Loucy (cell line): ENCODE measurements at regions not wholly inside any gene's neighbourhood (a gene's known extent, or its start where the extent isn't known, plus 50 kb on each side); places are given as distances from the start of the nearest gene placed in this dataset.
"Not testable (repeated sequence)": the region's sequence is repeated elsewhere in the genome, so short reads cannot be mapped to it uniquely, and the experiment has no call there.

Source experiments
- H2AFZ ChIP-seq: fragments of 200-600 bp; sonication (generic); 2 replicates; pipeline ENCODE4 v1.6.0; 2016; ENCODE audit warnings: antibody characterized with exemption, mild to moderate bottlenecking, low read length, moderate library complexity
- H3F3A ChIP-seq: fragments of 200-600 bp; 2 replicates; pipeline ENCODE4 v1.6.0; 2016; ENCODE audit warnings: antibody characterized with exemption, low read depth, mild to moderate bottlenecking
- H3K27me3 ChIP-seq: fragments of 200-600 bp; sonication (generic); 2 replicates; pipeline ENCODE4 v1.6.1; 2014; ENCODE audit warnings: low read length, mild to moderate bottlenecking; ENCODE audit not compliant: insufficient read depth, poor library complexity, severe bottlenecking
- H3K36me3 ChIP-seq: fragments of 200-600 bp; sonication (generic); 2 replicates; pipeline ENCODE4 v1.6.1; 2016; ENCODE audit warnings: low read length; ENCODE audit not compliant: insufficient read depth
- H3K4me1 ChIP-seq: fragments of 200-600 bp; sonication (generic); 2 replicates; pipeline ENCODE4 v1.5.1; 2014; ENCODE audit warnings: low read length, mild to moderate bottlenecking; ENCODE audit not compliant: insufficient read depth, poor library complexity, severe bottlenecking
- H3K4me2 ChIP-seq: fragments of 200-600 bp; sonication (generic); 2 replicates; pipeline ENCODE4 v1.6.0; 2014; ENCODE audit warnings: antibody characterized with exemption, low read length, low read depth, mild to moderate bottlenecking; ENCODE audit not compliant: poor library complexity, severe bottlenecking
- H3K4me3 ChIP-seq: fragments of 200-600 bp; sonication (generic); 2 replicates; pipeline ENCODE4 v1.5.1; 2014; ENCODE audit warnings: low read length, mild to moderate bottlenecking, mixed read lengths; ENCODE audit not compliant: poor library complexity, severe bottlenecking
- H3K79me2 ChIP-seq: fragments of 200-600 bp; sonication (generic); 2 replicates; pipeline ENCODE4 v1.6.1; 2014; ENCODE audit warnings: low read length; ENCODE audit not compliant: insufficient read depth
- H3K9ac ChIP-seq: fragments of 200-600 bp; sonication (generic); 2 replicates; pipeline ENCODE4 v1.6.0; 2014; ENCODE audit warnings: mild to moderate bottlenecking, low read depth, low read length, moderate library complexity; ENCODE audit not compliant: poor library complexity, severe bottlenecking
- H3K9me2 ChIP-seq: fragments of 200-600 bp; sonication (generic); replicated peaks from 2 replicates; pipeline ENCODE4 v1.6.1; 2016; ENCODE audit warnings: low read depth, low read length, mixed read lengths
- H3K9me3 ChIP-seq: fragments of 200-600 bp; sonication (generic); 2 replicates; pipeline ENCODE4 v1.6.1; 2014; ENCODE audit warnings: mild to moderate bottlenecking, antibody characterized with exemption, low read length, low read depth; ENCODE audit not compliant: insufficient read depth
- H4K20me1 ChIP-seq: fragments of 200-600 bp; sonication (generic); 2 replicates; pipeline ENCODE4 v1.6.0; 2014; ENCODE audit warnings: antibody characterized with exemption, low read length, mild to moderate bottlenecking; ENCODE audit not compliant: insufficient read depth, poor library complexity, severe bottlenecking
- CTCF ChIP-seq: fragments of 200-600 bp; sonication (generic); conservative IDR thresholded peaks from 2 replicates; pipeline ENCODE4 v1.5.1; 2014; ENCODE audit warnings: mild to moderate bottlenecking, antibody characterized with exemption, low read length
- EZH2phosphoT487 ChIP-seq: fragments of 200-600 bp; IDR thresholded peaks from 2 replicates; pipeline ENCODE4 v1.6.1; 2018; ENCODE audit warnings: antibody characterized with exemption, mild to moderate bottlenecking, moderate library complexity, borderline replicate concordance

DNA sequence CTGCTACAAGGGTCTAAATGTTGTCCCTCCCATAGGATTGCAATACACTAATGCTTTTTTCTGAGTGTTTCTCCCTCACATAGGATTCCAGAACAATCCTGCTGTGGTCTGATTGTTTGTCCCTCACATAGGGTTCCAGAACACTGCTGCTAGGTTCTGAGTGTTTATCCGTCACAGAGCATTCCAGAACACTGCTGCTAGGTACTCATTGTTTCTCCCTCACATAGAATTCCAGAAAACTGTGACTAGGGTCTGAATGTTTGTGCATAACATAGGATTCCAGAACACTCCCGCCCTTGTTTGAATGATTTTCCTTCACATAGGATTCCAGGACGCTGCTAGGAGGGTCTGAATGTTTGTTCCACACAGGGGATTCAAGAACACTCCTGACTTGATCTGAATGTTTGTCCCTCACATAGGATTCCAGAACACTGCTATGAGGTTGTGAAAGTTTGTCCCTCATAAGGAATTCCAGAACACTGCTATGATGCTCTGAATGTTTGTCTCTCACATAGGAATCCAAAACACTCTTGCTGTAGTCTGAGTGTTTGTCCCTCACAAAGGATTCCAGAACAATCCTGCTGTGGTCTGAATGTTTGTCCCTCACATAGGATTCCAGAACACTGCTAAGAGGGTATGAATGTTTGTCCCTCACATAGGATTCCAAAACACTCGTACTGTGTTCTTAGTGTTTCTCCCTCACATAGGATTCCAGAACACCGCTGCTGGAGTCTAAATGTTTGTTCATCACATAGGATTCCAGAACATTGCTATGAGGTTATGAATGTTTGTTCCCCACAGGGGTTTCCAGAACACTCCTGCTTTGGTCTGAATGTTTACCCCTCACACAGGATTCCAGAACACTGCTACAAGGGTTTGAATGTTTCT lies 213.5 kb downstream of the FOXD4L6 start:
- Histone ChIP-seq H3K36me3 (no peaks in the 10 kb centered on the region), H2AFZ (no peak overlapping the region), H3K4me1 (no peaks in the 10 kb centered on the region), H3K27me3 (no peaks in the 10 kb centered on the region), H3K79me2 (no peaks in the 10 kb centered on the region), H4K20me1 (no peaks in the 10 kb centered on the region), H3K4me3 (no peak overlapping the region), H3K9ac (no peak overlapping the region), H3K9me3 (peaks cover 23% of the 10 kb centered on the region; the same call in 1 of the 2 replicates), H3F3A (no peaks in the 10 kb centered on the region), H3K9me2 (no peaks in the 10 kb centered on the region), H3K4me2 (no peak overlapping the region)
- no peak for TF ChIP-seq CTCF

GRCh38 chr9:40913928-40914673 lies 214.4 kb downstream of the FOXD4L6 start:
- no peaks in the 10 kb centered on the region for H3K36me3 ChIP-seq
- H3F3A ChIP-seq, result no peaks in the 10 kb centered on the region
- no peaks in the 10 kb centered on the region for H3K4me1 ChIP-seq
- no peaks in the 10 kb centered on the region for H3K27me3 ChIP-seq
- no peaks in the 10 kb centered on the region for H3K9me2 ChIP-seq
- H3K4me3 ChIP-seq, result no peak overlapping the region
- no peak overlapping the region for H3K4me2 ChIP-seq
- no peak overlapping the region for H3K9ac ChIP-seq
- H4K20me1 ChIP-seq, result no peaks in the 10 kb centered on the region
- no peak overlapping the region for H2AFZ ChIP-seq
- TF ChIP-seq CTCF (no peak), EZH2phosphoT487 (no peak)
- H3K9me3 ChIP-seq, result peaks cover 23% of the 10 kb centered on the region; the same call in 1 of the 2 replicates
- H3K79me2 ChIP-seq, result no peaks in the 10 kb centered on the region

DNA sequence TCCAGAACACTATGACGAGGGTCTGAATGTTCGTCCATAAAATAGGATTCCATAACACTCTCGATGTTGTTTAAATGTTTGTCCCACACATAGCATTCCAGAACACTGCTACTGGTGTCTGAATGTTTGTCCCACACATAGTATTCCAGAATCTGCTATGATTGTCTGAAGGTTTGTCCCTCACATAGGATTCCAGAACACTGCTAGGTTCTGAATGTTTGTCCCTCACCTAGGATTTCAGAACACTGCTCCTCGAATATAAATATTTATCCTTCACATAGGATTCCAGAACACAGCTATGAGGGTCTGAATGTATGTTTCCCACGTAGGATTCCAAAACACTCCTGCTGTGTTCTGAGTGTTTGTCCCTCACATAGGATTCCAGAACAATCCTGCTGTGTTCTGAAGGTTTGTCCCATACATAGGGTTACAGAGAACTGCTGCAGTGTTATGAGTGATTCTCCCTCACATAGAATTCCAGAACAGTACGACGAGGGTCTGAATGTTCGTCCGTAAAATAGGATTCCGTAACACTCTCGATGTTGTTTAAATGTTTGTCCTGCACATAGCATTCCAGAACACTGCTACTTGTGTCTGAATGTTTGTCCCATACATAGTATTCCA lies 215.3 kb downstream of the FOXD4L6 start:
- Histone ChIP-seq H3K4me3 (no peak overlapping the region), H3K4me2 (no peak overlapping the region), H3K4me1 (no peaks in the 10 kb centered on the region), H3K9ac (no peak overlapping the region), H3K79me2 (no peaks in the 10 kb centered on the region), H3K36me3 (no peaks in the 10 kb centered on the region), H3F3A (no peaks in the 10 kb centered on the region), H3K27me3 (no peaks in the 10 kb centered on the region), H4K20me1 (no peaks in the 10 kb centered on the region), H2AFZ (no peak overlapping the region), H3K9me3 (peaks cover 31% of the 10 kb centered on the region; the same call in 1 of the 2 replicates), H3K9me2 (no peaks in the 10 kb centered on the region)
- TF ChIP-seq EZH2phosphoT487, result no peak
- no peak for TF ChIP-seq CTCF

DNA sequence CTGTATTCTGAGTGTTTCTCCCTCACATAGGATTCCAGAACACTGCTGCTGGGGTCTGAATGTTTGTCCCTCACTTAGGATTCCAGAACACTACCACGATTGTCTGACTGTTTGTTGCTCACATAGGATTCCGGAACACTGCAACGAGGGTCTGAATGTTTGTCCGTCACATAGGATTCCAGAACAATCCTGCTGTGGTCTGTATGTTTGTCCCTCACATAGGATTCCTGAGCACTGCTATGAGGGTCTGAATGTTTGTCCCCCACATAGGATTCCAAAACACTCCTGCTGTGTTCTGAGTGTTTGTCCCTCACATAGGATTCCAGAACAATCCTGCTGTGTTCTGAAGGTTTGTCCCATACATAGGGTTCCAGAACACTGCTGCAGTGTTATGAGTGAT lies 215.8 kb downstream of the FOXD4L6 start:
- H3K4me2 ChIP-seq, H3K4me1 ChIP-seq, H3K9me2 ChIP-seq, H3F3A ChIP-seq, H3K4me3 ChIP-seq, H3K79me2 ChIP-seq, H3K9ac ChIP-seq, H4K20me1 ChIP-seq, H3K27me3 ChIP-seq, H2AFZ ChIP-seq, H3K36me3 ChIP-seq: not testable (repeated sequence)
- H3K9me3 ChIP-seq, result peaks cover 35% of the 10 kb centered on the region; the same call in 1 of the 2 replicates
